Thymus (tissue), 11 donors: ENCODE measurements at regions not wholly inside any gene's neighbourhood (a gene's known extent, or its start where the extent isn't known, plus 50 kb on each side); places are given as distances from the start of the nearest gene placed in this dataset.

Source experiments
- DNase-seq, 9 donors: peaks; one replicate each; pipeline ENCODE4 v3.0.0-alpha.2; 2013; ENCODE audit warnings: low spot score in 9 of 9, low read depth in 6 of 9, missing footprints in 1 of 9
- H3K27ac ChIP-seq, 2 donors: one replicate each; pipeline ENCODE4 v1.5.1; 2013; ENCODE audit warnings: control low read depth in 1 of 2, low read depth in 1 of 2, low read length in 1 of 2, mild to moderate bottlenecking in 1 of 2, moderate library complexity in 1 of 2
- H3K27me3 ChIP-seq, 2 donors: one replicate each; pipeline ENCODE4 v1.5.1; 2013; ENCODE audit warnings: low read length in 1 of 2; ENCODE audit not compliant: control insufficient read depth in 2 of 2, insufficient read depth in 1 of 2
- H3K36me3 ChIP-seq, 2 donors: one replicate each; pipeline ENCODE4 v1.5.1; 2013; ENCODE audit warnings: low read length in 1 of 2, mild to moderate bottlenecking in 1 of 2, moderate library complexity in 1 of 2; ENCODE audit not compliant: control insufficient read depth in 2 of 2, insufficient read depth in 2 of 2
- H3K4me1 ChIP-seq, 2 donors: one replicate each; pipeline ENCODE4 v1.5.1; 2013; ENCODE audit warnings: low read length in 2 of 2; ENCODE audit not compliant: control insufficient read depth in 2 of 2, insufficient read depth in 2 of 2
- H3K4me3 ChIP-seq, 2 donors: one replicate each; pipeline ENCODE4 v1.5.1; 2013; ENCODE audit warnings: low read length in 2 of 2, control low read depth in 1 of 2, mild to moderate bottlenecking in 1 of 2
- H3K9me3 ChIP-seq, 2 donors: one replicate each; pipeline ENCODE4 v1.5.1; 2013; ENCODE audit warnings: low read length in 1 of 2, mild to moderate bottlenecking in 1 of 2; ENCODE audit not compliant: control insufficient read depth in 2 of 2, insufficient read depth in 1 of 2
- WGBS: extraction: QIAGEN DNeasy Blood & Tissue Kit; methylation state at CpG from one replicate; pipeline ENCODE4 v1.1.7; 2013; 5-methylcytosine and 5-hydroxymethylcytosine counted together
- donor health status: healthy.

GRCh38 chr17:31660684-31661083, 198.4 kb downstream of the COPRS start:
- no peaks in the 10 kb centered on the region for H3K4me1 ChIP-seq
- no peaks in the 10 kb centered on the region for H3K36me3 ChIP-seq
- WGBS = 92% methylated on average over 3 of the region's 3 CpGs
- no peak for DNase-seq
- H3K27me3 ChIP-seq = no peaks in the 10 kb centered on the region
- H3K9me3 ChIP-seq = peaks cover 0 to 9% of the 10 kb centered on the region in 2 donors
- H3K4me3 ChIP-seq = no peak overlapping the region
- H3K27ac ChIP-seq = no peak overlapping the region

GRCh38 chr17:31657876-31658275, 201.2 kb downstream of the COPRS start:
- no peak for DNase-seq

GRCh38 chr17:31654936-31655335, 204.1 kb downstream of the COPRS start:
- no peak for DNase-seq
- no peak overlapping the region for H3K4me3 ChIP-seq
- 77% methylated on average over 8 of the region's 8 CpGs for WGBS
- no peak overlapping the region for H3K27ac ChIP-seq
- no peaks in the 10 kb centered on the region for H3K36me3 ChIP-seq
- H3K4me1 ChIP-seq = no peaks in the 10 kb centered on the region
- H3K9me3 ChIP-seq = no peaks in the 10 kb centered on the region
- H3K27me3 ChIP-seq = no peaks in the 10 kb centered on the region

More at GRCh38 chr17:31657876-31658275, 201.2 kb downstream of the COPRS start:
- H3K27ac ChIP-seq = no peak overlapping the region
- WGBS = over 99% methylated on average over 4 of the region's 4 CpGs
- no peaks in the 10 kb centered on the region for H3K4me1 ChIP-seq
- no peaks in the 10 kb centered on the region for H3K36me3 ChIP-seq
- peaks cover 0 to 3% of the 10 kb centered on the region in 2 donors for H3K9me3 ChIP-seq
- H3K27me3 ChIP-seq = no peaks in the 10 kb centered on the region
- H3K4me3 ChIP-seq = no peak overlapping the region

DNA sequence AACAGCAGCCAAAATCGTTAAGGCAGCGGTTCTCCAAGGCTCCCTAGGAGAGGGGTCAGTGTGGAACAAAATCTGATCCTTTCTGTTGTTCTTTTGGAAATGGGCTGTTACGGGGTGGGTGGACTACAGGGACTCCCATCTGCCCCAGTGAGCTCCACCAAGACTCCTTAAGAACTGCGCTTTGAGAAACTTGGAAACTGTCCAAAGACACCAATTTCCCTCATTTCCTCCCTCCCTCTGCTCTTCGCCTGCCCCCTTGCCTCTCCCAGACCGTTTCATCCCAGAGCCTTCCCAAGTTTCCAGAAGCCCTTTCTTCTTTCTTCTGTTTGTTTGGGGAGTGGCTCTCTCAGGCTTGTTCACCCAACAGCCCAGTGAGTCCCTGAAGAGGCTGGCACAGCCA, 205.4 kb downstream of the COPRS start:
- Histone ChIP-seq H3K9me3 (no peaks in the 10 kb centered on the region), H3K36me3 (no peaks in the 10 kb centered on the region), H3K4me3 (no peak overlapping the region), H3K4me1 (no peaks in the 10 kb centered on the region), H3K27ac (no peak overlapping the region), H3K27me3 (no peaks in the 10 kb centered on the region)
- WGBS = 83% methylated on average over 6 of the region's 6 CpGs
- no peak for DNase-seq

GRCh38 chr17:31650756-31651520, 208.1 kb downstream of the COPRS start:
- Histone ChIP-seq H3K36me3 (no peaks in the 10 kb centered on the region), H3K4me3 (no peak overlapping the region), H3K27ac (no peak overlapping the region), H3K4me1 (no peaks in the 10 kb centered on the region), H3K27me3 (no peaks in the 10 kb centered on the region), H3K9me3 (peaks cover 0 to 5% of the 10 kb centered on the region in 2 donors)
- no peak for DNase-seq
- 89% methylated on average over 5 of the region's 5 CpGs for WGBS

GRCh38 chr17:31649302-31649701, 209.7 kb downstream of the COPRS start:
- DNase-seq = no peak
- Histone ChIP-seq H3K4me3 (no peak overlapping the region), H3K4me1 (no peaks in the 10 kb centered on the region), H3K27me3 (no peaks in the 10 kb centered on the region), H3K27ac (no peak overlapping the region), H3K9me3 (peaks cover 2 to 15% of the 10 kb centered on the region in 2 donors), H3K36me3 (no peaks in the 10 kb centered on the region)
- 98% methylated on average over 3 of the region's 3 CpGs for WGBS

DNA sequence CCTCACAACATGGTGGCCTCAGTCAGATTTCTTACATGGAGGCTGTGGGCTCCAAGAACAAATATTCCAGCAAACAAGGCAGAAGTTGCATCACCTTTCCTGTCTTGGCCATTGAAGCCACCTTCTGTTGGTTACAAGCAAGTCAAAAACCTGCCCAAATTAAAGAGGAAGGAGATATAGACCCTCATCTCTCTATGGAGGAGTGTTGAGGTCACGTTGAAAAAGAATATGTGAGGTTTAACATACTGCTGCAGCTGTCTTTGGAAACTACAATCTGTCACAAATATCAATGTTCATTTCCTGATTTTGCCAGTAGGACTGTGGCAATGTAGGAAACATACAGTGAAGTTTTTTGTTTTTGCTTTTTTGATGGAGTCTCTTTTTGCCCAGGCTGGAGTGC, 211.4 kb downstream of the COPRS start:
- H3K27ac ChIP-seq = no peak overlapping the region

GRCh38 chr17:31646642-31647041, 212.4 kb downstream of the COPRS start:
- Histone ChIP-seq H3K9me3 (peaks cover 2 to 15% of the 10 kb centered on the region in 2 donors), H3K4me1 (no peaks in the 10 kb centered on the region), H3K27me3 (no peaks in the 10 kb centered on the region), H3K4me3 (no peak overlapping the region), H3K27ac (no peak overlapping the region), H3K36me3 (no peaks in the 10 kb centered on the region)
- DNase-seq = no peak
- 97% methylated on average over 2 of the region's 2 CpGs for WGBS

More for the DNA sequence above, 211.4 kb downstream of the COPRS start:
- no peaks in the 10 kb centered on the region for H3K27me3 ChIP-seq
- no peak for DNase-seq
- H3K9me3 ChIP-seq = peaks cover 2 to 15% of the 10 kb centered on the region in 2 donors
- H3K36me3 ChIP-seq = no peaks in the 10 kb centered on the region
- WGBS = 12% methylated on average over 1 of the region's 1 CpG
- H3K4me1 ChIP-seq = no peaks in the 10 kb centered on the region
- no peak overlapping the region for H3K4me3 ChIP-seq

GRCh38 chr17:31645351-31645750, 213.7 kb downstream of the COPRS start:
- peaks cover 2 to 15% of the 10 kb centered on the region in 2 donors for H3K9me3 ChIP-seq
- H3K36me3 ChIP-seq = no peaks in the 10 kb centered on the region
- no peak overlapping the region for H3K4me3 ChIP-seq
- no peaks in the 10 kb centered on the region for H3K27me3 ChIP-seq
- DNase-seq = no peak
- no peaks in the 10 kb centered on the region for H3K4me1 ChIP-seq
- 96% methylated on average over 3 of the region's 3 CpGs for WGBS
- no peak overlapping the region for H3K27ac ChIP-seq
